NCI-H748 treated with DMSO at 0.1 percent for 48 hours (cell line): ENCODE measurements at regions not wholly inside any gene's neighbourhood (a gene's known extent, or its start where the extent isn't known, plus 50 kb on each side); places are given as distances from the start of the nearest gene placed in this dataset.
A peak's percentile ranks its signal among the peaks of the same experiment; 100 is the strongest.
"Not testable (repeated sequence)": the region's sequence is repeated elsewhere in the genome, so short reads cannot be mapped to it uniquely, and the experiment has no call there.

Experiments
- DNase-seq: peaks from one replicate; lab custom pipeline; 2025; lab: John Stamatoyannopoulos, UW

- DNase-seq: no peak
Observed at GRCh38 chr4:155591738-155592143, 74.9 kb upstream of the GUCY1A1 start.

DNA sequence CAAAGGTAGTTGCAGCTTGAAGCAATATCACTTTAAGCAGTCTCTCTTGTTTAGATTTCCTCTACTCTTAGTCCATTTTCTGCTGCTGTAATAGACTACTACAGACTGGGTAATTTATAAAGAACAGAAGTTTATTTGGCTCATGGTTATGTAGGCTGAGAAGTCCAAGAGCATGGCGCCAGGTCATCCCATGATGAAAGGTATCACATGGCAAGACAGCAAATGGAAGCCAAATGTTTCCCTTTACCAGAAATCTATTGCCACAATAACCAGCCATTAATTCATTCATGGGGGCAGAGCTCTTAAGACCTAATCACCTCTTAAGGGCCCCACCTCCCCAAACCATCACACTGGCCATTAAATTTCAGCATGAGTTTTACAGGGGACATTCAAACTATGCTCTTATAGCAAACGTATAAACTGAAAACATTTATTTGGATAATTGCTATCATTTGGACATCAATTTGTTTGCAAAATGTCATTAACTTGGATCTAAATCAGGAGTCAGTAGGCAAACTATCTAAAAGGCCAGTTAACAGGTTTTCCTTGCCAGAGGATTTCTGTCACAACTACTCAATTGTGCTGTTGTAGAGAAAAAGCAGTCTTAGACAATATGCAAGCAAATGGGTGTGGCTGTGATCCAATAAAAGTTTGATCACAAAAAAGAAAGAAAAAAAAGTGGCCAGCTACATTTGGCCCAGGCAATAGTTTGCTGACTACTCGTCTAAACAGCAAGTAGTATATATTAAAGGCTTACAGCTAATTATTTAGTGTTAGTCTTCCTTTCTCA, 75.7 kb upstream of the GUCY1A1 start:
- no peak for DNase-seq

DNA sequence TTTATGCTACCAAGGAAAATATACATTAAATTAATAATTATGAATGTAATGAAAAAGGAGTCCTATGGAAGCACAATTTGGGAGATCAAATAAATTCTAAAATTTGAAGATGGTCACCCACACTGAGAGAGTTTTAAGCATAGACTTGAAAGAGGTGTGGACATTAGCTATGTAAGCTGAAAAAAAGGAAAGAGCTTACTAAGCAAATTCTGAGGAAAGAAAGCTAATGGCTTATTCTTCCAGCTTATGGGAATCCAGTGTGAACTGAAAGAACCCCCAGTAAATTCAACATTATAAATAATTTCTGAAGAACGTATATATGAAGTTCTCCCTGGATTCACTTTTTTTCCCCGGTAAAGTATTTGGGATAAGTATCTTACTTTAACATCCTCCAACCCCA, 78.2 kb upstream of the GUCY1A1 start:
- no peak for DNase-seq

DNA sequence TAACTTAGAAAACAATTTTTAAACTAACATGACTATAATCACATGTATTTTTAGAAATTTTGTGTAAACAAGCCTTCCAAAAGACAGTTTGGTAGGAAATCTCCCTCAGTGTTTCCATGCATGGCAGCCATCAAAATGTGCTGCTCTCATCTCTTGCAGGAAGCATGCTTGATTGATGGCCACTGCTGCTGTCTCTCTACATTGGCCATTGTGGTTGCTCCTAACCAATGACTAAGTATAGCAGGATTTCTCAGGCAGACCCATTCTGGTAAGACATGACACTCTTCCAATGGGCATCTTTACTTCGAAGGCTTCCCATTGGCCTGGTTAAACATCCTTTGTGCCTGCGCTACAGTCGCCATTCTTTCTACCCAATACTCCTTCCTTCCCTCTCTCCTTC, 78.9 kb upstream of the GUCY1A1 start:
- no peak for DNase-seq

DNA sequence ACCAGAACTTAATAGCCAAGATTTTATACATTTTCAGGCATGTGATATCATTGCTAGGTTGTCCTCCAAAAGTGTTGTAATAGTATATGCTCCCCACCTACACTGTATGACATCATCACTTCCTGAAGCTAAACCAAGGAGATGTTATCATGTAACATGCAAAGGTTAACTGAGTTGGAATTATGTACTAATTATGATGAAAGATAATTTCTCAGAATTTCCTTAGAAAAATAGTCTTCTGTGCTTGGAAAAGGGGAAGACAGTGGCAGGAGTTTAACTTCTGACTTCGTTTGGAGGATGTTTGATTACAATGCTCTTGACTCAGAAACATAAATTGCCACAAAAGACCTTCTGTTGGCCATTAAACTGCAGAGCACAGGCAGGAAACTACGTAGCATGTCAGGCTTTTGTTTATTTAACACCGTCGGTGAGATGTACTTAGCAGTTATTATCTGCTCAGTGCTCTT, 83.6 kb upstream of the GUCY1A1 start:
- peak; percentile 73 for DNase-seq

GRCh38 chr4:155582041-155582440, 84.6 kb upstream of the GUCY1A1 start:
- DNase-seq: no peak

GRCh38 chr4:155578726-155579370, 87.8 kb upstream of the GUCY1A1 start:
- DNase-seq: no peak

DNA sequence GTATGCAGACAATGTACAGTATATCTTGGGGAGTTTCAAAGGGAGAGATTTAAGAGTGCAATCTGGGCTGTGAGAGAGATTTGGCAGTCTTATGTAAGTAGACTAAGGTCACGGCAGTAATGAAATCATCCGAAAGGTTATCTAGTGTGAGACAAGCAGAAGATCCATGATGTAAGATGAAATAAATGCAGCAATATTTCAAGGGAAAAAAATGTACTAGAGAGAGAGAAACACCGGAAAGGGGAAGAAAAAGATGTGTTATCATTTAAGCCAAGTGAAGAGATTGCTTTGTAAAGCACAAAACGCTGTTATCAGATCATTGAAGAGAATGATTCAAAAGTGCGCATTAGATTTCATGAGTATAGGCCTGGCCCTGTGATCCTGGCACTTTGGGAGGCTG, 88.4 kb upstream of the GUCY1A1 start:
- DNase-seq: no peak

DNA sequence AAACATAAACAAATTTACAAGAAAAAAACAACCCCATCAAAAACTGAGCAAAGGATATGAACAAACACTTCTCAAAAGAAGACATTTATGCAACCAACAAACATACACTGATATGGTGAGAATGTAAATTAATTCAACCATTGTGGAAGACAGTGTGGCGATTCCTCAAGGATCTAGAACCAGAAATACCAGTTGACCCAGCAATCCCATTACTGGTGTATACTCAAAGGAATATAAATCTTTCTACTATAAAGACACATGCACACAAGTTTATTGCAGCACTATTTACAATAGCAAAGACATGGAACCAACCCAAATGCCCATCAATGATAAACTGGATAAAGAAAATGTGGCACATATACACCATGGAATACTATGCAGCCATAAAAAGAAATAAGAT, 92.3 kb upstream of the GUCY1A1 start:
- DNase-seq: not testable (repeated sequence)

DNA sequence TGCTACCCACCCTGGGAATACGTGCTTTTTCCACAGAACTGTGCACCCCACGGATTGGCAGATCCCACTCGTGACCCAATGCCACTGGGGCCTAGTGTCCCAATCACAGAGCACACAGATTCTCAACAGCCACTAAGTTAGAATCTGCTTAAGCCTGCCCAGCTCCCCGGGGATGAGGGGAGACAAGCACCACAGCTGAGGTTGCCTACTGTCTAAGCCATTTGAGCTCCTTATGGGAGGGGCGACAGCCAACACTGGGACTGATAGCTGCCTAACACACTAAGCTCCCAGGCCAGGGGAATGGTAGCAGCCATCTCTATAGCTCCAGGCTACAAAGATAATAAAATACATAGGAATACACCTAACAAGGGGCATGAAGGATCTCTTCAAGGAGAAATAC, 93.5 kb upstream of the GUCY1A1 start:
- no peak for DNase-seq

- no peak for DNase-seq
Observed at GRCh38 chr4:155572106-155572703, 94.4 kb upstream of the GUCY1A1 start.

DNA sequence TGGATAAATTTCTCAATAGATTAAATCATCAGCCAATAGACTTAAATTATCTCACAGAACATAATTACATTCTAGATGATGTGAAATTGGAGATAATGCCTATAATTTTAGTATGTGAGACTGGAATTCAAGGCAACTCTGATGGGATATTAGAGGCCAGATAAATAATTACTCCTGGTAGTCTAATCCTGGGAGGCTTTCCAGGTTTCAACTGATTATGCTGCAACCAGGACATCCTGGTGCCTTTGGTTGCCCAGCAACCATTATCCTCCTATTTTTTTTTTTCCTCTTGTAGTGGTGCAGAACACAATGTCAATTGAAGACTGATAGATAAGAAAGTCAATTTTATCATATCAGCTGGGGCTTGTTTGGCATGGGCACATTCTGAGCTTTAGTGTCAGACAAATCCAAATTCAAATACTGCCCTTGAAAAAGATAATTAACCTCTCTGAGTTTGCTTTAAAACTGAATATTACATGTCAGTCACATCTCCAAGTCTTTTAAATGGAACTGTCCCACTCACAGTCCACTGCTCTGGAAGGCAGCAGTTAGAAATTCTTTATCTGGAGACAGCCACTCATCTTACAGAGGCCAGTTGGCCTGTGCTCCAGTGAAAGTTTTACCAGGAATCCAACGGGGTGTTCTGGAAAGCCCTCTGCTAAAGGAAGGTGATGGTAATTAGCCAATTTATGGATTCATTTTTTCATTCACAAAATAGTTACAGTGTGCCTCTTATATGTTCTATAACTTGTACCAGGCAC, 95.3 kb upstream of the GUCY1A1 start:
- peak; percentile 24 for DNase-seq

GRCh38 chr4:155570661-155571060, 96.0 kb upstream of the GUCY1A1 start:
- no peak for DNase-seq

DNA sequence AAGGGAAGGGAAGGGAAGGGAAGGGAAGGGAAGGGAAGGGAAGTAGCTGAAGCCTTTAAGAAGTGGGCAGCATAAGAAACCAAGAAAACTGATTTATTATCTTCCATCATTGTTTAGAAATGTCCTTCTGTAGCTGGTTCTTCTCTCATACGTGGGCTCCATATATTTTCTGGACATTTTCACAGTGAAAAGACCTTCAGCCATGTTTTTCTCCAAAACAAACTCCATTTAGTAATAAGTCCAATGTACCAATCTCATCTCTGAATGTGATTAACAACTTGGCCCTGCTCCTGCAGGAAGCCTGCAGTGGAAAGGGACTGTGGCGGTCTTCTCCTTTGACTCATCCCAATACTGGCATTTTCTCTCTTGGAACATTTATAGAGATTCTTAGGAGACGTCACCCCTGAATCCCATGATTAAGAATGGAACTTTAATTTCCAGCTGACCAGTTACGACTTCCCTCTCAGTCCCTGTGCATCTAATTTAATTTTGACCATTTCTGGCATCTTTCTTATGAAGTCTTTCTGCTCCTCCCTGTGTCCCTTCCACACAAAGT, 96.6 kb upstream of the GUCY1A1 start:
- DNase-seq: no peak

DNA sequence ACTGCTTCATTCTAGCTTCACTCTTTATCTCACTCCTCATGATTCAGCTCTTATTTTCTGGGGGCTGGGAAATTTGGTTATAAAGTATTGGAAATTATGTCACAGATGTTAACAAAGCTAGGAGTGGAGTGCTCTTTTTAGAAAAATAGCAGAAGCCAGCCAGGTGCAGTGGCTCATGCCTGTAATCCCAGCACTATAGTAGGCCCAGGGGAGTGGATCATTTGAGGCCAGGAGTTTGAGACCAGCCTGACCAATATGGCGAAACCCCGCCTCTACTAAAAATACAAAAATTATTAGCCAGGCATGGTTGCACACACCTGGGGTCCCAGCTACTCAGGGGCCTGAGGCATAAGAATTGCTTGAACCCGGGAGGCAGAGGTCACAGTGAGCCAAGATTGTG, 97.2 kb upstream of the GUCY1A1 start:
- no peak for DNase-seq

DNA sequence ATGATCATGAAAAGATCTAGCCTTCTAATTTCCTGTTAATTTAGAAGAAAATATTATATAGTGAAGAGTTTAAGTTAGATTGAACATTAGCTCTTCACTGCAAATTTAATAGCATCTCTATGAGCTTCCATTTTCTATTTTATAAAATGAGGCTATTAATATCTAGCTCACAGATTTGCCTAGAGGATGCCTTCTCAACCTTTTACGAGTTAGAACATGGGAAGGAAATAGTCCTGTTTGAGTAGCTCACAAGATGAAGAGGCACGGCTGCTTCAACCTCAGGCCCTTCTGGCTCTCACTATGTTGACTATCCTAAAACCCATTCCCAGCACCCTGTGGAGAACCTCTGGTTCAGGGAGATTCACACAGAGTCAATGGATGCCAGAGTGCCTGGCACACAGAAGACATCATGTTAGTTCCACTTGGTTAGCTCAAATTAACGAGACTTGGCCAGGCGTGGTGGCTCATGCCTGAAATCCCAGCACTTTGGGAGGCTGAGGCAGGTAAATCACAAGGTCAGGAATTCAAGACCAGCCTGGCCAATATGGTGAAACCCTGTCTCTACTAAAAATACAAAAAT, 97.9 kb upstream of the GUCY1A1 start:
- DNase-seq: no peak

- DNase-seq: no peak
Observed at GRCh38 chr4:155566354-155566753, 100.3 kb upstream of the GUCY1A1 start.

DNA sequence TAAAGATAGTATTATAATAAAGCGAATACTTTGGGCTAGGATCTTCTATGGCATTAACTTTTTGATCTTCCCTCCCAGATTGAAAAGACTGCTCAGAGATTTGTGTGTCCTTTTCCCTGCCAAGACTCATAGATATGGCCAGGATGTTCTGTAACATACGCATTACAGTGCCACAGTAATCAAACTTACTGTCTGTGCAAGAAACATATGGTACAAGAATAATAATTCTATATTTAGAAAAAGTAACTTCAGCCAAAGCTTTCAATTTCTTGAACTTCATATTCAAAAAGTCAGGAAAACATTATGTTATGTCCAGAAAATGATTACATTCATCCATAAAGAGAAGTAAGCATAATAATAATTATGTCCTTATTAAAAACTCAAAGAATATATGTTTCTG, 100.9 kb upstream of the GUCY1A1 start:
- DNase-seq: no peak

GRCh38 chr4:155565330-155565729, 101.3 kb upstream of the GUCY1A1 start:
- DNase-seq: no peak

DNA sequence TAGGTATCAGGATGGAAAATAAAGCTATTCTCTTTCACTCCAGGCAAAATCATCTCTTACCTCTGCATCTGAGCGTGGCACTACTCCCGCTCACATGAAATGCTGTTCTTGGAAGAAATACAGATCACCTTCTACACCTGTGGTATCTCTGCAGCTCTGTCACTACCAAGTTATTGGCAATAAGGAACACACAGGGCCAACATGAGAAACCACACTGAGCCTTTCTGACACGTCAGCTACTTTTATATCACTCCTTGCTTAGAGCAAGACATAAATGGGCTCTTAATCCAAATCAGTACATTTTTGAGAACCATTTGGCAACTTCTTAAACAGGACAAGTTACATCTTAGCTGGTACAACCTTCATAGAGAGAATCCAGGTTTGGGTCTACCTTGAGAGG, 101.8 kb upstream of the GUCY1A1 start:
- DNase-seq: no peak

DNA sequence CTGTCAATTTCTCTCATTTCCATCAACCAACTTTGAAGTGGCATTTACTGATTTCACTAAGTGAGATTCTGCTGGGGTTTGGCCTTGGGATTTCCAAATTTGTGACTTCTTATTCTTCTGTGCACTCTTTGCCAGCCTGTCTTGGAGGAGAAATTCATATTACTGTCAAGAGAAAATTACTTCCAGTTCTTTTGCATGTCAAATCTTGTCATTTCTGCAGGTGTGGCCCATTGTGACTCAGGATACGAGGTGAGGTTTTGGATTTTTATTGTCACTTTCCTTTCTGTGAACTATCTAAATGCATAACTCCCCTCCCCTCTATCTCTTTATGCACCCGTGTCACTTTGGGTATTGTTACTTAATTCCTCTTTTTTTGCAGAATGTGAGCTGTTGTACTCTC, 102.6 kb upstream of the GUCY1A1 start:
- no peak for DNase-seq

- no peak for DNase-seq
Observed at GRCh38 chr4:155559915-155560314, 106.7 kb upstream of the GUCY1A1 start.
